A172 (cell line): ENCODE measurements at regions not wholly inside any gene's neighbourhood (a gene's known extent, or its start where the extent isn't known, plus 50 kb on each side); places are given as distances from the start of the nearest gene placed in this dataset.

ENCODE experiments used
- DNase-seq: peaks from one replicate; pipeline ENCODE4 v3.0.0-alpha.2; 2015; ENCODE audit warnings: low spot score

GRCh38 chr1:177571485-177572076, 398.3 kb downstream of the SEC16B start:
- no peak for DNase-seq

- DNase-seq: no peak
These were observed 398.8 kb downstream of the SEC16B start for GRCh38 chr1:177571076-177571475.

GRCh38 chr1:177569476-177569875, 398.7 kb downstream of the BRINP2 start:
- no peak for DNase-seq

GRCh38 chr1:177568622-177569021, 397.9 kb downstream of the BRINP2 start:
- DNase-seq: no peak

- DNase-seq: no peak
These were observed 396.6 kb downstream of the BRINP2 start for GRCh38 chr1:177567393-177567792.

- no peak for DNase-seq
These were observed 395.7 kb downstream of the BRINP2 start for GRCh38 chr1:177566495-177566894.

GRCh38 chr1:177561436-177561835, 390.7 kb downstream of the BRINP2 start:
- no peak for DNase-seq

GRCh38 chr1:177558372-177558771, 387.6 kb downstream of the BRINP2 start:
- DNase-seq: no peak

GRCh38 chr1:177556163-177556562, 385.4 kb downstream of the BRINP2 start:
- no peak for DNase-seq

GRCh38 chr1:177547200-177547599, 376.4 kb downstream of the BRINP2 start:
- DNase-seq: no peak

GRCh38 chr1:177546346-177546745, 375.6 kb downstream of the BRINP2 start:
- DNase-seq: no peak

GRCh38 chr1:177526201-177526600, 355.4 kb downstream of the BRINP2 start:
- DNase-seq: no peak

- no peak for DNase-seq
These were observed 354.4 kb downstream of the BRINP2 start for GRCh38 chr1:177525176-177525575.

- DNase-seq: no peak
These were observed 346.8 kb downstream of the BRINP2 start for GRCh38 chr1:177517546-177517945.

- DNase-seq: no peak
These were observed 343.4 kb downstream of the BRINP2 start for GRCh38 chr1:177514207-177514606.

GRCh38 chr1:177511036-177511435, 340.3 kb downstream of the BRINP2 start:
- DNase-seq: no peak

- no peak for DNase-seq
These were observed 335.3 kb downstream of the BRINP2 start for GRCh38 chr1:177505905-177506590.

GRCh38 chr1:177495878-177496277, 325.1 kb downstream of the BRINP2 start:
- no peak for DNase-seq

- DNase-seq: no peak
These were observed 320.0 kb downstream of the BRINP2 start for GRCh38 chr1:177490786-177491185.

- DNase-seq: no peak
These were observed 319.4 kb downstream of the BRINP2 start for GRCh38 chr1:177490036-177490639.

- no peak for DNase-seq
These were observed 318.0 kb downstream of the BRINP2 start for GRCh38 chr1:177488722-177489121.

- no peak for DNase-seq
These were observed 316.7 kb downstream of the BRINP2 start for GRCh38 chr1:177487481-177487880.

GRCh38 chr1:177480741-177481305, 310.1 kb downstream of the BRINP2 start:
- no peak for DNase-seq
